ENCODE measurements at regions not wholly inside any gene's neighbourhood (a gene's known extent, or its start where the extent isn't known, plus 50 kb on each side); places are given as distances from the start of the nearest gene placed in this dataset.

GRCh38 chr4:112842513-112842912, 205.6 kb downstream of the LARP7 start:
- no peak for DNase-seq (ENCODE audit: low spot score in 2 of 2)
- no peak overlapping the region for H3K27ac ChIP-seq
- H3K4me3 ChIP-seq = no peak overlapping the region
- no peaks in the 10 kb centered on the region for H3K36me3 ChIP-seq
- TF ChIP-seq POLR2A (IDR thresholded peaks at IDR 0.05) (no peak), EP300 (IDR thresholded peaks at IDR 0.05) (no peak), CTCF (IDR thresholded peaks at IDR 0.05) (no peak)
- no peaks in the 10 kb centered on the region for H3K27me3 ChIP-seq
- no peaks in the 10 kb centered on the region for H3K4me1 ChIP-seq
- WGBS, 2 donors = 84 to 91% methylated on average over 9 to 10 of the region's 10 CpGs
- H3K9me3 ChIP-seq = no peaks in the 10 kb centered on the region

GRCh38 chr4:112845386-112845785, 204.1 kb upstream of the ANK2 start:
- H3K36me3 ChIP-seq = no peaks in the 10 kb centered on the region
- H3K27ac ChIP-seq = no peak overlapping the region
- H3K27me3 ChIP-seq = no peaks in the 10 kb centered on the region
- H3K4me3 ChIP-seq = no peak overlapping the region
- H3K9me3 ChIP-seq = no peaks in the 10 kb centered on the region
- 78 to 88% methylated on average over 3 of the region's 3 CpGs for WGBS, 2 donors
- no peaks in the 10 kb centered on the region for H3K4me1 ChIP-seq
- DNase-seq (ENCODE audit: low spot score in 2 of 2) = no peak
- TF ChIP-seq POLR2A (IDR thresholded peaks at IDR 0.05) (no peak), CTCF (IDR thresholded peaks at IDR 0.05) (no peak), EP300 (IDR thresholded peaks at IDR 0.05) (no peak)

GRCh38 chr4:112847045-112847444, 202.4 kb upstream of the ANK2 start:
- H3K4me3 ChIP-seq = no peak overlapping the region
- DNase-seq (ENCODE audit: low spot score in 2 of 2) = no peak
- H3K27me3 ChIP-seq = no peaks in the 10 kb centered on the region
- H3K36me3 ChIP-seq = no peaks in the 10 kb centered on the region
- H3K27ac ChIP-seq = no peak overlapping the region
- no peaks in the 10 kb centered on the region for H3K4me1 ChIP-seq
- TF ChIP-seq POLR2A (IDR thresholded peaks at IDR 0.05) (no peak), EP300 (IDR thresholded peaks at IDR 0.05) (no peak), CTCF (IDR thresholded peaks at IDR 0.05) (no peak)
- WGBS, 2 donors = 93 to 94% methylated on average over 4 of the region's 4 CpGs
- no peaks in the 10 kb centered on the region for H3K9me3 ChIP-seq

- no peak for DNase-seq (ENCODE audit: low spot score in 2 of 2)
- H3K9me3 ChIP-seq = no peaks in the 10 kb centered on the region
- no peak overlapping the region for H3K27ac ChIP-seq
- H3K36me3 ChIP-seq = no peaks in the 10 kb centered on the region
- TF ChIP-seq POLR2A (IDR thresholded peaks at IDR 0.05) (no peak), CTCF (IDR thresholded peaks at IDR 0.05) (no peak), EP300 (IDR thresholded peaks at IDR 0.05) (no peak)
- 90 to 95% methylated on average over 4 of the region's 4 CpGs for WGBS, 2 donors
- no peaks in the 10 kb centered on the region for H3K4me1 ChIP-seq
- no peaks in the 10 kb centered on the region for H3K27me3 ChIP-seq
- no peak overlapping the region for H3K4me3 ChIP-seq
These were observed 201.7 kb upstream of the ANK2 start for GRCh38 chr4:112847781-112848180.

GRCh38 chr4:112848911-112849310, 200.5 kb upstream of the ANK2 start:
- H3K27me3 ChIP-seq = no peaks in the 10 kb centered on the region
- TF ChIP-seq EP300 (IDR thresholded peaks at IDR 0.05) (no peak), CTCF (IDR thresholded peaks at IDR 0.05) (no peak), POLR2A (IDR thresholded peaks at IDR 0.05) (no peak)
- H3K4me1 ChIP-seq = peaks cover 0 to 5% (median 0%) of the 10 kb centered on the region in 4 donors
- no peaks in the 10 kb centered on the region for H3K36me3 ChIP-seq
- DNase-seq (ENCODE audit: low spot score in 2 of 2) = no peak
- H3K9me3 ChIP-seq = no peaks in the 10 kb centered on the region
- H3K27ac ChIP-seq = no peak overlapping the region
- no peak overlapping the region for H3K4me3 ChIP-seq
